ENCODE measurements at regions not wholly inside any gene's neighbourhood (a gene's known extent, or its start where the extent isn't known, plus 50 kb on each side); places are given as distances from the start of the nearest gene placed in this dataset.

DNA sequence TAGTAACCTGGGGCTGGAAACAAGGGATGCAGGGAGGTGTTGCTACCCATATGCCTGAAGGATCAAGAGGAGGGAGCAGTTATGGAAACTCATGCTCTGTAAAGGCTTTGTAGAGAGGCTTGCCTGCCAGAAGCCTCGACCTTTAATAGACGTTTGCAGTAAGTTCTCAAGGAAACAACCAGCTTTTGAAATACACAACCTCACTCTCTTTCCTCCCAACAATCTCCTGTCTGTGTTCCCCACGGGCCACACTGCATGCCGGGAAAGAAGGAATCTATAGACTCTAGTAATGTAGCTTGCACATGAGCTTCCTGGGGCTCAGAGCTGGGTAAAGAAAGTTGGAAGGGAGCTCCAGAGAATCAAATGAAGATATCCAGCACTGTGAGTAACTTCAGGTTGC, 101.6 kb upstream of the PACRGL start:
- TF ChIP-seq POLR2A (IDR thresholded peaks at IDR 0.05) = no peak
- TF ChIP-seq, protein P1, sequence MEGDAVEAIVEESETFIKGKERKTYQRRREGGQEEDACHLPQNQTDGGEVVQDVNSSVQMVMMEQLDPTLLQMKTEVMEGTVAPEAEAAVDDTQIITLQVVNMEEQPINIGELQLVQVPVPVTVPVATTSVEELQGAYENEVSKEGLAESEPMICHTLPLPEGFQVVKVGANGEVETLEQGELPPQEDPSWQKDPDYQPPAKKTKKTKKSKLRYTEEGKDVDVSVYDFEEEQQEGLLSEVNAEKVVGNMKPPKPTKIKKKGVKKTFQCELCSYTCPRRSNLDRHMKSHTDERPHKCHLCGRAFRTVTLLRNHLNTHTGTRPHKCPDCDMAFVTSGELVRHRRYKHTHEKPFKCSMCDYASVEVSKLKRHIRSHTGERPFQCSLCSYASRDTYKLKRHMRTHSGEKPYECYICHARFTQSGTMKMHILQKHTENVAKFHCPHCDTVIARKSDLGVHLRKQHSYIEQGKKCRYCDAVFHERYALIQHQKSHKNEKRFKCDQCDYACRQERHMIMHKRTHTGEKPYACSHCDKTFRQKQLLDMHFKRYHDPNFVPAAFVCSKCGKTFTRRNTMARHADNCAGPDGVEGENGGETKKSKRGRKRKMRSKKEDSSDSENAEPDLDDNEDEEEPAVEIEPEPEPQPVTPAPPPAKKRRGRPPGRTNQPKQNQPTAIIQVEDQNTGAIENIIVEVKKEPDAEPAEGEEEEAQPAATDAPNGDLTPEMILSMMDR (IDR thresholded peaks at IDR 0.05) = no peak
- Histone ChIP-seq H3K4me3 (no peak overlapping the region), H3K9me3 (no peaks in the 10 kb centered on the region), H3K36me3 (peaks cover 3% of the 10 kb centered on the region), H3K4me1 (no peaks in the 10 kb centered on the region), H3K27ac (no peak overlapping the region), H3K27me3 (no peaks in the 10 kb centered on the region)
- no peak for DNase-seq (ENCODE audit: low spot score in 2 of 2)
- WGBS = 76% methylated on average over 4 of the region's 4 CpGs

DNA sequence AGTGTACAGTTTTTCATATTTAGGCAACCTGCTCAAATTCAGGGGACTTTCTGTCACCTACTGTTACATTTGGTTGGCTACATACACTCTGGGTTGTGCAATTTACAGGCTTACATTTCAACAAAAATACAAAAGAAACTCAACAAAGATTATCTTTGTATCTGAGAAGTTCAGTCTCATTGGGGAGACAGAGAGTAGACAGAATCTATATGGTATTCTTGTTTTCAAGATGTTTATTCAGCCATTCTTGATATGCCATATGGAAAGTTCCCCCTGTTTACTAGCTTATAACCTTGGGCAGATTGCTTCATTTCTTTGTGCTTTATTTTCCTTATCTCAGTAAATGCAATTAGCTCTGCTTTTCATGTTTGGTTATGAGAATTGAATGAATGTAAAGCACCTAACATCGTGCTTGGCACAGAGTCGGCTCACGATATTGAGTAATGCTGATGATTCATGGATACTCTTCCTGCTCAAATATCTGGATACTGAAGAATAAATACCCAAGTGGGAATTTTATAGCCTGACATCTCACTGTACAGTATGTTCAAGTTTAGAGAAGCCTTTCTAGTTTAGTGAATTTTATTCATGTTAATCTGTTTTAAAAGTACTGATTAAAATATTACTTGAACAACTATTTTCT, 96.5 kb upstream of the PACRGL start:
- 43% methylated on average over 3 of the region's 3 CpGs for WGBS

DNA sequence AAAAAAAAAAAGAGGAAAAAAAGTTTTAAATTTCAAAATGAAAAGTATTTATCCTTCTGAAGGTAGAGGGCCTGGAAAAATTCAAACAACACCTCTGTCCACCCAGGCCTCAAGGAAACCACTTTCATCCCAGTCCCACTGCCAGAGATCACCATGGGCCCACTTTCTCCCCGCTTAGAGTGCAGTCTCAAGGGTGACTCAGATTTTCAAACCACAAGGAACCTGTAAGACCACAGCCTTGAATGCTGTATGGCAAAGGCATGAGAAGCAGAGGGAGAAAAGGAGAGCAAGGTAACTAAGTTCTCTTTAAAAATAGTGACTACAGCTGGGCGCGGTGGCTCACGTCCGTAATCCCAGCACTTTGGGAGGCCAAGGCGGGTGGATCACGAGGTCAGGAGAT, 87.9 kb upstream of the PACRGL start:
- Histone ChIP-seq H3K4me3 (no peak overlapping the region), H3K36me3 (no peaks in the 10 kb centered on the region), H3K27me3 (no peaks in the 10 kb centered on the region), H3K9me3 (no peaks in the 10 kb centered on the region), H3K4me1 (no peaks in the 10 kb centered on the region), H3K27ac (no peak overlapping the region)
- no peak for TF ChIP-seq POLR2AphosphoS5 (IDR thresholded peaks at IDR 0.05)
- TF ChIP-seq POLR2A (IDR thresholded peaks at IDR 0.05) = no peak
- TF ChIP-seq, protein P1 (IDR thresholded peaks at IDR 0.05) = no peak
- no peak for TF ChIP-seq EP300 (IDR thresholded peaks at IDR 0.05)
- DNase-seq (ENCODE audit: low spot score in 2 of 2) = no peak
- 91% methylated on average over 7 of the region's 7 CpGs for WGBS

More for the DNA sequence above, 96.5 kb upstream of the PACRGL start:
- H3K36me3 ChIP-seq = no peaks in the 10 kb centered on the region
- H3K27ac ChIP-seq = no peak overlapping the region
- H3K9me3 ChIP-seq = no peaks in the 10 kb centered on the region
- no peaks in the 10 kb centered on the region for H3K27me3 ChIP-seq
- no peak for DNase-seq (ENCODE audit: low spot score in 2 of 2)
- H3K4me1 ChIP-seq = no peaks in the 10 kb centered on the region
- H3K4me3 ChIP-seq = no peak overlapping the region
- TF ChIP-seq EP300 (IDR thresholded peaks at IDR 0.05) (no peak), POLR2AphosphoS5 (IDR thresholded peaks at IDR 0.05) (no peak), POLR2A (IDR thresholded peaks at IDR 0.05) (no peak)
- TF ChIP-seq, protein P1 (IDR thresholded peaks at IDR 0.05) = no peak

DNA sequence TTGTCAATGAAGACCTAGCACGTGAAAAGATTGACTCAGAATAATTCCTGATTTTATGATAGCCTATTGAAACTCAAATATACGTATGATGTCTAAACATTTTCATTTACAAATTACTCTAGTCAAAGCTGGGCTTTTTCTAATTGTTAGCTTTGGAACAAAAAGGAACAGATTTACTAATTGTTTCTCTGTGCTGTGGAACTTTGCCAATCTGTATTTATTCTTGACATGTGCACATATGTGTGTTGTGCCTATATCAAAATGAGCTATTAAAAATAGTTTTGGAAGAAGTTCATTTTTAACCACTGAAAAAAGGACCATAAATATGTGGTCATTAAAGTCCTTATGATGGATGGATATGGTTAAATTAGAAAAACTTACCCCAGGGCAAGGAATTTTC, 85.4 kb upstream of the PACRGL start:
- TF ChIP-seq EP300 (IDR thresholded peaks at IDR 0.05) = no peak
- no peak for TF ChIP-seq POLR2A (IDR thresholded peaks at IDR 0.05)
- DNase-seq (ENCODE audit: low spot score in 2 of 2) = no peak
- Histone ChIP-seq H3K36me3 (no peaks in the 10 kb centered on the region), H3K27ac (no peak overlapping the region), H3K4me1 (no peaks in the 10 kb centered on the region), H3K4me3 (no peak overlapping the region), H3K9me3 (no peaks in the 10 kb centered on the region), H3K27me3 (no peaks in the 10 kb centered on the region)
- WGBS = 89% methylated on average over 2 of the region's 2 CpGs

DNA sequence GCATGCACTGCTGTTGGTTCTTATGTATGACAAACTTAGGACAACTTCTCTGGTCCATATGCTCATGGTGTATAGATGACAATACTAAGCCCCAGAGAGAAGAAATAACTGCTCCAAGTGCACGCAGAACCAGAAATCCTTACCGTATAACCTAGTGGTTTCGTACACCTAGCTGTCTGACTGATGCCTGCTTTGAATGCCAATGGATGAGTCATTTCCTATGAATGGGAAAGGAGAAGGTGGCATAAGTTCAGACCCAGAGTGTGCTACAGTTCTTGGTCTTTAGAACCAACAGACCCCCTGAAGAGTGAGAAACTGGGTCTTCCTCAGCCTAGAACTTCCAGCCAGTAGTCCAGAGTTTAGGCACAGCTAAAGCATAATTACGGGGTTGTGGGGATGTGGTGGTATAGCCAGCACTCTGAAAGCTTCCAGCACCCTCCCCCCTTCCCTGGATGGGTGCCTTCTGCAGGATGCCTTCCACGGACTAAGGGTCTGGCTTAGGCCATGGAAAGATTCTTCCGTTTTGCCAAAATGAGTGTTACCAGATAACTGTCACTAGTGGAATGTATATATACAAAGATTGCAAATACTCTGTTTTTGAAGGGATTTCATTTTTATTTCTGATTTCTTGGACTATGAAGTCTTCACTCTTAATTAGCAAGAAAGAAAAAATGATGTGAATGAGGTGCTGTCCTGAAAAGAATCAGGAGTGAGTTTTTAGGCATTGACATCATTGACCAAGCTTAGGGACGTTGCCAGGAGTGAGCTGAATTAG, 84.6 kb upstream of the PACRGL start:
- Histone ChIP-seq H3K4me1 (no peaks in the 10 kb centered on the region), H3K27ac (no peak overlapping the region), H3K27me3 (no peaks in the 10 kb centered on the region), H3K4me3 (no peak overlapping the region), H3K36me3 (no peaks in the 10 kb centered on the region), H3K9me3 (no peaks in the 10 kb centered on the region)
- DNase-seq (ENCODE audit: low spot score in 2 of 2) = no peak
- TF ChIP-seq POLR2A (IDR thresholded peaks at IDR 0.05) (no peak), POLR2AphosphoS5 (IDR thresholded peaks at IDR 0.05) (no peak), EP300 (IDR thresholded peaks at IDR 0.05) (no peak)
- TF ChIP-seq, protein P1 (IDR thresholded peaks at IDR 0.05) = no peak
- 68% methylated on average over 7 of the region's 7 CpGs for WGBS

Data from suprapubic skin (tissue), 4 donors.